BLaER1 treated with 17β-estradiol and CSF1 and Interleukin-3, amounts not matched to agents 10 nM and 100 nM (cell line): ENCODE measurements at regions not wholly inside any gene's neighbourhood (a gene's known extent, or its start where the extent isn't known, plus 50 kb on each side); places are given as distances from the start of the nearest gene placed in this dataset.

Experiments
- H3K27ac ChIP-seq, 11 experiments: shearing (Covaris generic); formaldehyde crosslinking; 2 replicates each; pipeline ENCODE4 v1.8.1; 2022
- H3K27me3 ChIP-seq, 11 experiments: shearing (Covaris generic); formaldehyde crosslinking; 2 replicates each; pipeline ENCODE4 v1.8.1; 2022
- H3K36me3 ChIP-seq, 11 experiments: shearing (Covaris generic); formaldehyde crosslinking; 2 replicates each; pipeline ENCODE4 v1.8.1; 2022
- H3K4me1 ChIP-seq, 10 experiments: shearing (Covaris generic); formaldehyde crosslinking; 2 replicates each; pipeline ENCODE4 v1.8.1; 2022
- H3K4me2 ChIP-seq, 11 experiments: shearing (Covaris generic); formaldehyde crosslinking; 2 replicates each; pipeline ENCODE4 v1.8.1; 2022
- H3K4me3 ChIP-seq, 10 experiments: shearing (Covaris generic); formaldehyde crosslinking; 2 replicates each; pipeline ENCODE4 v1.8.1; 2022
- H3K9ac ChIP-seq, 11 experiments: shearing (Covaris generic); formaldehyde crosslinking; 2 replicates each; pipeline ENCODE4 v1.8.1; 2022
- H3K9me3 ChIP-seq, 11 experiments: shearing (Covaris generic); formaldehyde crosslinking; replicated peaks in 1 of 11; 2 replicates each; pipeline ENCODE4 v1.8.1; 2022
- H4K20me1 ChIP-seq, 11 experiments: shearing (Covaris generic); formaldehyde crosslinking; 2 replicates each; pipeline ENCODE4 v1.8.1; 2022
- Cebpa-rat ChIP-seq, 11 experiments: shearing (Covaris generic); IDR thresholded peaks; 2 replicates each; pipeline ENCODE4 v1.8.1; 2022

DNA sequence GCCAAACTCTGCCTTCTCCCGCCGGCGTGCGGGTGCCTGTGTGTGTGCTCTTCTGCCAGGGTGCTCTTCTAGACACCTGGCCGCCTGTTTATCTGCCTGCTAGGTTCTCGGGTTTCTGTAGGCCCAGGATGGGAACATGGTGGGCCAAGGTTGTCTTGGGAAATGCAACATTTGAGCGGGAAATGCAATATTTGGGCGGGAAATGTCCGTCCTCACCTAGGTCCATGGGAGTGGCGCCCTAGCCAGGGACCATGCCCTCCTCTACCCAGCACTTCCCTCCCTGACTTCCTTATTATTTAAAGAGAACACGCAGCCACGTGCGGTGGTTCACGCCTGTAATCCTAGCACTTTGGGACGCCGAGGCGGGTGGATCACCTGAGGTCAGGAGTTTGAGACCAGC is 392.6 kb downstream of the FAT4 start:
- no peak for TF ChIP-seq Cebpa-rat (IDR thresholded peaks at IDR 0.05)
- Histone ChIP-seq H3K9ac (no peak overlapping the region), H4K20me1 (no peaks in the 10 kb centered on the region), H3K4me2 (no peak overlapping the region), H3K9me3 (0 out of 22 replicates have a peak, but pooled peaks cover 0 to 6% (median 0%) of the 10 kb centered on the region in 11 experiments), H3K36me3 (no peaks in the 10 kb centered on the region), H3K27ac (no peak overlapping the region), H3K27me3 (no peaks in the 10 kb centered on the region), H3K4me3 (no peak overlapping the region), H3K4me1 (peaks cover 0 to 12% (median 0%) of the 10 kb centered on the region in 10 experiments; a peak in 3 of 20 replicates)

DNA sequence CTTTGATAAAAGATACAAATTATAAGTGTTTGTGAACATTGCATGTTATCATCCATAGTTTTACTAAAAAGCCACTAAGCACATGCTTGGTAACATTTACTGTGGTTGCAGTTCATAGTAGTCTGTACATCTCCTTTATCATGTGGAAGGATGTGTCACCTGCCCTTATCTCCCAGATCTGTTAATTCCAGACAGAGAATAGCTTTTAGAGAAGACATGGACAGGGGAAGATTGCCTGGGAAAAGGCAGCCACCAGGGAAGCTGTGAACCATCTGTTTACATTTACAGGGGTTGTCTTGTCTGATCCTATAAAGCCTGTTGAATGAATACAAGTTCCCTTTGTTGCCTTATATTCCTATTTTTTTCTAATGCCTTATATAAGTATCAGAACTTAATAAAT is 396.0 kb downstream of the FAT4 start:
- H4K20me1 ChIP-seq, result no peaks in the 10 kb centered on the region
- H3K9ac ChIP-seq, result no peak overlapping the region
- no peaks in the 10 kb centered on the region for H3K36me3 ChIP-seq
- no peaks in the 10 kb centered on the region for H3K27me3 ChIP-seq
- TF ChIP-seq Cebpa-rat (IDR thresholded peaks at IDR 0.05), result no peak
- H3K4me3 ChIP-seq, result no peak overlapping the region
- no peak overlapping the region for H3K27ac ChIP-seq
- H3K4me2 ChIP-seq, result no peak overlapping the region
- H3K9me3 ChIP-seq, result 0 out of 22 replicates have a peak, but pooled peaks cover 0 to 6% (median 0%) of the 10 kb centered on the region in 11 experiments
- H3K4me1 ChIP-seq, result no peaks in the 10 kb centered on the region

DNA sequence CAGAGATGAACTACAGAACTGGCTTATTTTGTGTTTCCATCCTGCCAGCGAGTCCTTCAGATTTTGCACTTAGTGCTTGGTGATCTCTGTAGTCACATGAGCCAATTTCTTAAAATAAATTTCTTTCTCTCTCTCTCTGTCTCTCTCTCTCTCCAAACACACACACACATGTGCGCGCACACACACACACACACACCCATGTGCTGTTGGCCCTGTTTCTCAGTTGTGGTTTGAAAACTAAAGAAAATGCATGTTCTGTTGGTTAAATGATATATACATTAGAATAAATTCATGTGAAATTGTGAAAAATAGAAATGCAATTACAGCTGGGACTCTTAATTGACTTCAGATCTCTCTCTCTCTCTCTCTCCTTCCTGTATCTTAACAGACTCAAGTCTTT is 399.3 kb downstream of the FAT4 start:
- H4K20me1 ChIP-seq, result no peaks in the 10 kb centered on the region

DNA sequence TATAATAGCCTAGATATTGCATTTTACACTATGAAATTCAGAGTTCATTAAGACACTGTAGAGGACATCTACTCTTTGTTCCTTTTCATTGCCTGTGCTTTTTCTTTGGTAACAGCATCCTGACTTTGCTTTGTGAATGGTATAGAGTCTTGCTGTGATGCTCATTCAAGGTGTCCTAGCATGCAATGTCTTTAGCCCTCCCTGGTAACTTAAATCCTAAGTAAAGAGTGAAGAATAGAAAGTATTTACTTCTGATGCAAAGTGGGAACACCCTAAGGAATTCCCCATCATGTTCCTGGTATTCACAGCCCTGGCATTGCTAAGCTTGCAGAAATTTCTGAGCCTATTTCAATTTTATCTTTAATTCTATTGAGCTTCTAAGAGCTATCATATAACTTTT is 400.1 kb downstream of the FAT4 start:
- Histone ChIP-seq H3K36me3 (no peaks in the 10 kb centered on the region), H3K9me3 (no peaks in the 10 kb centered on the region)

More for the DNA sequence above, 399.3 kb downstream of the FAT4 start:
- Histone ChIP-seq H3K4me3 (no peak overlapping the region), H3K4me2 (no peak overlapping the region), H3K27ac (no peak overlapping the region), H3K4me1 (no peaks in the 10 kb centered on the region), H3K36me3 (no peaks in the 10 kb centered on the region), H3K9me3 (no peaks in the 10 kb centered on the region), H3K9ac (no peak overlapping the region), H3K27me3 (no peaks in the 10 kb centered on the region)
- no peak for TF ChIP-seq Cebpa-rat (IDR thresholded peaks at IDR 0.05)

DNA sequence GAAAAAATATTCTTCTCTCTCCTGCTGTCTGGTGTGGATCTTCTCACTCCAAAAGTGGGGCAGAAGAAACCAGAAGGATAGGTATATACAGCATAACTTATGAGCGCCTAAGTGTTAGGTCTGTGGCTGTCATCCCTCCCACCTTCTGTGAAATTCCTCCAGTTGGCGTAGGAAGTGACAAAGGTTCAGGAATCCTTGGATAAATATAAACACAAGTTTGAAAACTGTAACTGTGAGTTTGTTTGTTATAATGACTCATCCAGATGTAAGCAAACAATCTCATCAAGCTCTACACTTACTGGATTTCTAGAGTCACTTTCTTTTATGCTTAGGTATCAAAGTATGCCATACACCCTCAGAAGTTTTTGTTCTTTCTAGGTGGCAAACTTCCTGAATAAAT is 405.2 kb downstream of the FAT4 start:
- Histone ChIP-seq H3K27me3 (no peaks in the 10 kb centered on the region), H3K27ac (no peak overlapping the region), H4K20me1 (no peaks in the 10 kb centered on the region), H3K9me3 (no peaks in the 10 kb centered on the region), H3K4me1 (no peaks in the 10 kb centered on the region), H3K36me3 (no peaks in the 10 kb centered on the region), H3K4me3 (no peak overlapping the region), H3K4me2 (no peak overlapping the region), H3K9ac (no peak overlapping the region)
- TF ChIP-seq Cebpa-rat (IDR thresholded peaks at IDR 0.05), result no peak

More for the DNA sequence above, 400.1 kb downstream of the FAT4 start:
- Histone ChIP-seq H3K9ac (no peak overlapping the region), H3K4me2 (no peak overlapping the region), H3K4me3 (no peak overlapping the region), H3K27ac (no peak overlapping the region), H3K4me1 (no peaks in the 10 kb centered on the region), H4K20me1 (no peaks in the 10 kb centered on the region), H3K27me3 (no peaks in the 10 kb centered on the region)
- TF ChIP-seq Cebpa-rat (IDR thresholded peaks at IDR 0.05), result no peak

DNA sequence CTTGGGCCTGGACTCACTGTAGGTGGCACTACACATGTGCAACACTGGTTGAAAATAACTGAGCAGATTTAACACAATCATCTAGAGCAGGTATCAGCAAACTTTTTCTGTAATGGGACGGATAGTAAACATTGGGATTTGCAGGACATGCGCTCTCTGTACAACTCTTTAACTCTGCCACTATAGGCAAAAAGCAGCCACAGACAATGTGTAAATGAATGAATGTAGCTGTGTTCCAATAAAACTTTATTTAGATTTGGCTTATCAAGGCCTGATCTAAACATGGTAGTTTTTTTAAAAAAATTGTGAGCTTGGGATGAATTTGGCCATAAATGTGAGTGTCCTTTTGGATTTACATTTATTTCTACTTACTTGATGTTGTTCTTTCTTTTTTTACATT is 407.3 kb downstream of the FAT4 start:
- H3K27me3 ChIP-seq, result no peaks in the 10 kb centered on the region
- no peak overlapping the region for H3K4me3 ChIP-seq
- H3K9ac ChIP-seq, result no peak overlapping the region
- H3K27ac ChIP-seq, result no peak overlapping the region
- no peak overlapping the region for H3K4me2 ChIP-seq
- no peaks in the 10 kb centered on the region for H3K36me3 ChIP-seq
- TF ChIP-seq Cebpa-rat (IDR thresholded peaks at IDR 0.05), result no peak
- H4K20me1 ChIP-seq, result no peaks in the 10 kb centered on the region
- no peaks in the 10 kb centered on the region for H3K4me1 ChIP-seq
- H3K9me3 ChIP-seq, result no peaks in the 10 kb centered on the region

DNA sequence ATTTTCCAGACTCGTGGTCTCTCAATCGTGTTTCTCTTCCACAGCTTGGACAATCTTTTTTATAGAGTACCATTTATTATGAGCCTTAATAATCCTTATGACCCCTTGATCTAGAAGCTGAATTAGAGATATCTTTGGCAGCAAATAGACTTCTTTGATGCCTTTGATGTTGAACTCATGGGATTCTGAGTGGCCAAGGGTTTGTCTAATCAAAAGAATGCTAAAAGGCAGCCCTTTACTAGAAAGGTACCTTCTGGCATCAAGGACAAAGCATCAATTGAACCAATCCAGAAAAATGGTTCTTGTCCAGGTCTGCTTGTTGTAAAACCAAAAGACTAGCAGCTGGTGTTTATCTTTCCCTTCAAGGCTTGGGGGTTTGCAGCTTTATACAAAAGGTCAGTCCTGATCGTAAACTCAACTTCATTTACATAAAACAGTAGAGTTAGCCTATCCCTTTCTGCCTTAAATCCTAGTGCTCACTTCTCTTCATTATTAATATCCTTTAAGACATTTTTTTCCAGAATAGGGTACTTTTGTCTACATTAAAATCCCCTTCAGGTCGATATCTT is 411.3 kb downstream of the FAT4 start:
- no peaks in the 10 kb centered on the region for H3K4me1 ChIP-seq
- H3K27ac ChIP-seq, result no peak overlapping the region
- no peak for TF ChIP-seq Cebpa-rat (IDR thresholded peaks at IDR 0.05)
- H3K9me3 ChIP-seq, result no peaks in the 10 kb centered on the region
- H3K36me3 ChIP-seq, result no peaks in the 10 kb centered on the region
- no peaks in the 10 kb centered on the region for H3K27me3 ChIP-seq
- no peaks in the 10 kb centered on the region for H4K20me1 ChIP-seq
- H3K9ac ChIP-seq, result no peak overlapping the region
- H3K4me3 ChIP-seq, result no peak overlapping the region
- H3K4me2 ChIP-seq, result no peak overlapping the region

DNA sequence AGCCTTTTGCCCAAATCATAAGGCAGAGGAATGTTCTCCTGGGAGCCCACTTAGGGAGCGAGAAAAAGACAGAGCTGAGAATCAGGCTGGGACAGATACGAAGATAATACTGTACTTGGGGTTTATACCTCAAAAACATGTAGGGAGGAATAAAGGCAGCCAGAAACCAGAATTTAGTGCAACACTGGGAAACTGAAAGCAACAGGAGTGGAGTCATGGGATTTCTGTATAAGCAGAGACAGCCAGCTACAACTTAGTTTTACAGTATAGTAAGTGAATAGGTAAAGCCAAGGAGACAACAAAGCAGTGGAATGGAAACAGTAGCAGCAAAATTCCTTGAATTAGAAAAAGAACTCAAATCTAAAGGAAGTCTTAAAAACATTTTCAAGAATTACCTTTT is 413.2 kb downstream of the FAT4 start:
- no peaks in the 10 kb centered on the region for H4K20me1 ChIP-seq
- H3K27me3 ChIP-seq, result no peaks in the 10 kb centered on the region
- H3K4me1 ChIP-seq, result no peaks in the 10 kb centered on the region
- no peak overlapping the region for H3K4me2 ChIP-seq
- H3K4me3 ChIP-seq, result no peak overlapping the region
- no peak overlapping the region for H3K27ac ChIP-seq
- TF ChIP-seq Cebpa-rat (IDR thresholded peaks at IDR 0.05), result no peak
- H3K9me3 ChIP-seq, result no peaks in the 10 kb centered on the region
- H3K36me3 ChIP-seq, result no peaks in the 10 kb centered on the region
- H3K9ac ChIP-seq, result no peak overlapping the region

DNA sequence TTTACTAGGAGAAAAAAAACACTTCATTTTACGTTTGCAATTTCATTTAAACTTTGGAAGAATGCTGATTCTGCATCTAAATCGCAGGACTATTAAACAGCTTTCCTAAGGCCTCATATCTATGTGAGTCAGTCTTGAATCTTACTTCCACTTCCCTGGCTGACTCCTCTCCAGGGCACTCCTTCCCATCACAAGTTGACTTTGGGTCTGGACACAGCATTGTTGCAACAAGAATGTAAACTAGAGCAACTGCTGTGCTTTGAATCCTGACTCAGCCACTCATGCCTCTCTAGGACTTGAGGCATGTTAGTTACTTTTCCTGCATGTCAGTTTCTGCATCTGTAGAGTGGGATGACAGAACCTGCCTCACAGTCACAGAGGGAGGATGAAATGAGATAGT is 413.8 kb downstream of the FAT4 start:
- H3K36me3 ChIP-seq, result no peaks in the 10 kb centered on the region
- no peaks in the 10 kb centered on the region for H3K4me1 ChIP-seq
- no peak overlapping the region for H3K4me2 ChIP-seq
- no peaks in the 10 kb centered on the region for H4K20me1 ChIP-seq
- no peak overlapping the region for H3K27ac ChIP-seq
- H3K4me3 ChIP-seq, result no peak overlapping the region
- H3K9ac ChIP-seq, result no peak overlapping the region
- TF ChIP-seq Cebpa-rat (IDR thresholded peaks at IDR 0.05), result no peak
- no peaks in the 10 kb centered on the region for H3K9me3 ChIP-seq
- H3K27me3 ChIP-seq, result no peaks in the 10 kb centered on the region

DNA sequence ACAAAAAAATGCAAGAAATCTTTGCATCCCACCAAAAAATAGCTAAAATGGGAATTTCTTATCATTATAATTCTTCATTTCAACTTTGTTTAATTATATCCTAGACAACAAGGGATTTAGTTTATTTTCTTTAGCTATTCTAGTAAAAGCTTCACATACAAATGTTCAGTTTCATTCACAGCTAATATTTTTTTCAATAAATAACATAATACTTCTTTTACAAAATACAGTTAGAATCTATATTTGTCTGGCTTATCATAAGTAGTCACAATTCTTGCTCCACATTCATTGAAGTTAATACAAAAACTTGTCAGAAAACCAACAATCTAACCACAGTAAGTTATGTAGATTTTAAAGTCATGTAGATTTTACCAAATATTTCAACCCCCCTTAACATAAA is 414.4 kb downstream of the FAT4 start:
- no peak for TF ChIP-seq Cebpa-rat (IDR thresholded peaks at IDR 0.05)
- no peaks in the 10 kb centered on the region for H4K20me1 ChIP-seq
- no peak overlapping the region for H3K4me2 ChIP-seq
- no peaks in the 10 kb centered on the region for H3K27me3 ChIP-seq
- H3K4me1 ChIP-seq, result no peaks in the 10 kb centered on the region
- H3K36me3 ChIP-seq, result no peaks in the 10 kb centered on the region
- H3K27ac ChIP-seq, result no peak overlapping the region
- H3K9ac ChIP-seq, result no peak overlapping the region
- no peak overlapping the region for H3K4me3 ChIP-seq
- H3K9me3 ChIP-seq, result no peaks in the 10 kb centered on the region
